ENCODE measurements at regions not wholly inside any gene's neighbourhood (a gene's known extent, or its start where the extent isn't known, plus 50 kb on each side); places are given as distances from the start of the nearest gene placed in this dataset.
"Not testable (repeated sequence)": the region's sequence is repeated elsewhere in the genome, so short reads cannot be mapped to it uniquely, and the experiment has no call there.

DNA sequence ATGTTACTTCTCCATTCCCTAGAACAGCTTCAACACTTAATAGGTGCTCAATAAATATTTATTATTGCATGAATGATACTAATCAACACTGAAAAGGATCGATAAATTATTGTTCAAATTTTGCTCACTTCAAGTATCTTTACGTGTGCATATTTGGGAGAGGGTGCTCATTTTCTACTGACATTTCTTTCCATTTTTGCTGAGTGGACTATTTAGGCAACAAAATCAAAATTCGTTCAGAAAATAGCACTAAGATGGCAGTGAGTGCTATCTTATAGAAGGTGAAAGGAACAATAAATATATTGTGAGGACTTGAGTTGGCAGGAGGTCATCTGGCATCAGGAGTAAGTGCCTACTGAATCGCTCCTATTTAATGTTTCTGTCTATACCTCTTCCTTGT, 501.9 kb upstream of the IRAK1BP1 start:
- H3K4me1 ChIP-seq, result no peaks in the 10 kb centered on the region
- no peak for TF ChIP-seq POLR2A (IDR thresholded peaks at IDR 0.05)
- WGBS, result 88% methylated on average over 4 of the region's 4 CpGs
- H3K36me3 ChIP-seq, result no peaks in the 10 kb centered on the region
- no peaks in the 10 kb centered on the region for H3K9me3 ChIP-seq
- no peaks in the 10 kb centered on the region for H3K27me3 ChIP-seq
- no peak overlapping the region for H3K4me3 ChIP-seq
- H3K27ac ChIP-seq, result no peak overlapping the region
- no peak for DNase-seq (ENCODE audit: low spot score in 2 of 2)

DNA sequence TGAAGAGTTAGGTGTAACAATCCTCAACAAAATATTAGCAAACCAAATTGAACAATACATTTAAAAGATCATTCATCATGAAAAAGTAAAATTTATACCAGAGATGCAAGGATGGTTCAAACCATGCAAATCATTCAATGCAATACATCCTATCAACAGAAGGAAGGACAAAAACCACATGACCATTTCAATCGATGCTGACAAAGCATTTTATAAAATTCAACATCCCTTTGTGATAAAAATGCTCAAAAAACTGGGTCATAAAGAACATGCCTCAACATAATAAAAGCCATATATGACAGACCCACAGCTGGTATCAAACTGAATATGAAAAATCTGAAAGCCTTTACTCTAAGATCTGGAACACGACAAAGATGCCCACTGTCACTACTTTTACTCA, 490.3 kb upstream of the IRAK1BP1 start:
- DNase-seq (ENCODE audit: low spot score in 2 of 2), result no peak
- no peaks in the 10 kb centered on the region for H3K36me3 ChIP-seq
- no peaks in the 10 kb centered on the region for H3K9me3 ChIP-seq
- no peak overlapping the region for H3K27ac ChIP-seq
- no peaks in the 10 kb centered on the region for H3K4me1 ChIP-seq
- 82% methylated on average over 2 of the region's 2 CpGs for WGBS
- H3K27me3 ChIP-seq, result no peaks in the 10 kb centered on the region
- H3K4me3 ChIP-seq, result no peak overlapping the region
- TF ChIP-seq POLR2AphosphoS5 (IDR thresholded peaks at IDR 0.05), result no peak
- TF ChIP-seq POLR2A (IDR thresholded peaks at IDR 0.05), result no peak
- no peak for TF ChIP-seq EP300 (IDR thresholded peaks at IDR 0.05)

DNA sequence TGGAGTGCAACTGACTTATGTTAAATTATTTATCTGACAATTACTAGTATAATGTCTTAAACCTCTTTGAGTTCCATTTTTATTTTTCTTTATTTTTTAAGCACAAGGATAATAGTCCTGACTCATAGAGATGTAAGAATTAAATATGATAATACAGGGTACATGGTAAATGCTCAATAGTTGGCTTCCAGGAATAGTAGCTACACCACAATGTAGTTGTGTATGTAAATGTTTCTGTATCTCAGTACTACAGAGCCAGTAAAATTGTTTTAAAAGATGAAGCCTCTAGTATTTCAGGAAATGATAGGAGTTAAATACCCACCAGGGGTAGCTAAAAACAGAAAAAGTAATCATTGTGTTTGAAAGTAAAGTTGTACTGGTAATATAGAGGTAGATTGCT, 487.4 kb upstream of the IRAK1BP1 start:
- DNase-seq (ENCODE audit: low spot score in 2 of 2), result no peak
- H3K9me3 ChIP-seq, result no peaks in the 10 kb centered on the region
- H3K4me3 ChIP-seq, result no peak overlapping the region
- H3K27ac ChIP-seq, result no peak overlapping the region
- no peaks in the 10 kb centered on the region for H3K27me3 ChIP-seq
- H3K4me1 ChIP-seq, result no peaks in the 10 kb centered on the region
- no peaks in the 10 kb centered on the region for H3K36me3 ChIP-seq
- TF ChIP-seq, protein P1, sequence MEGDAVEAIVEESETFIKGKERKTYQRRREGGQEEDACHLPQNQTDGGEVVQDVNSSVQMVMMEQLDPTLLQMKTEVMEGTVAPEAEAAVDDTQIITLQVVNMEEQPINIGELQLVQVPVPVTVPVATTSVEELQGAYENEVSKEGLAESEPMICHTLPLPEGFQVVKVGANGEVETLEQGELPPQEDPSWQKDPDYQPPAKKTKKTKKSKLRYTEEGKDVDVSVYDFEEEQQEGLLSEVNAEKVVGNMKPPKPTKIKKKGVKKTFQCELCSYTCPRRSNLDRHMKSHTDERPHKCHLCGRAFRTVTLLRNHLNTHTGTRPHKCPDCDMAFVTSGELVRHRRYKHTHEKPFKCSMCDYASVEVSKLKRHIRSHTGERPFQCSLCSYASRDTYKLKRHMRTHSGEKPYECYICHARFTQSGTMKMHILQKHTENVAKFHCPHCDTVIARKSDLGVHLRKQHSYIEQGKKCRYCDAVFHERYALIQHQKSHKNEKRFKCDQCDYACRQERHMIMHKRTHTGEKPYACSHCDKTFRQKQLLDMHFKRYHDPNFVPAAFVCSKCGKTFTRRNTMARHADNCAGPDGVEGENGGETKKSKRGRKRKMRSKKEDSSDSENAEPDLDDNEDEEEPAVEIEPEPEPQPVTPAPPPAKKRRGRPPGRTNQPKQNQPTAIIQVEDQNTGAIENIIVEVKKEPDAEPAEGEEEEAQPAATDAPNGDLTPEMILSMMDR (IDR thresholded peaks at IDR 0.05), result no peak
- no peak for TF ChIP-seq POLR2AphosphoS5 (IDR thresholded peaks at IDR 0.05)
- TF ChIP-seq POLR2A (IDR thresholded peaks at IDR 0.05), result no peak
- no peak for TF ChIP-seq EP300 (IDR thresholded peaks at IDR 0.05)

DNA sequence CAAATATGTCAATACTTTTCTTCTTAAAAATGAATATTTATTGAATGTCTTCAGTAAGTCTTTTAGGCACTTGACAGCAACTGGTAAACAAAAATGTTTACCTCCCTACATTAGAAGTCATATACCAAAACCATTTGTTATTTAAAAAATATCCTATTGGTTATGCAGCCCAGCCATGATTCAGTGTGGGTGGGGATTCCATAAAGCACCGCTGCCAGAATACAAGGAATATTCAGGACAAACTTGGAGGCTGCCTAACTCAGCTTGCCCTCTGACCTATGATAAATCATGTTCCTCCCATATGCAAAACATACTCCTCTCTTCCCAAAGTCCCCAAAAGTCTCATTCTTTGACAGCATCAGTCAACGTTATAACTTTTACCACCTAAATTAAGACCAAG, 486.8 kb upstream of the IRAK1BP1 start:
- Histone ChIP-seq H3K9me3 (no peaks in the 10 kb centered on the region), H3K27me3 (no peaks in the 10 kb centered on the region), H3K4me1 (no peaks in the 10 kb centered on the region), H3K4me3 (no peak overlapping the region), H3K36me3 (no peaks in the 10 kb centered on the region), H3K27ac (no peak overlapping the region)
- TF ChIP-seq POLR2A (IDR thresholded peaks at IDR 0.05) (no peak), EP300 (IDR thresholded peaks at IDR 0.05) (no peak), POLR2AphosphoS5 (IDR thresholded peaks at IDR 0.05) (no peak)
- TF ChIP-seq, protein P1 (IDR thresholded peaks at IDR 0.05), result no peak
- 85% methylated on average over 2 of the region's 2 CpGs for WGBS
- DNase-seq (ENCODE audit: low spot score in 2 of 2), result no peak

DNA sequence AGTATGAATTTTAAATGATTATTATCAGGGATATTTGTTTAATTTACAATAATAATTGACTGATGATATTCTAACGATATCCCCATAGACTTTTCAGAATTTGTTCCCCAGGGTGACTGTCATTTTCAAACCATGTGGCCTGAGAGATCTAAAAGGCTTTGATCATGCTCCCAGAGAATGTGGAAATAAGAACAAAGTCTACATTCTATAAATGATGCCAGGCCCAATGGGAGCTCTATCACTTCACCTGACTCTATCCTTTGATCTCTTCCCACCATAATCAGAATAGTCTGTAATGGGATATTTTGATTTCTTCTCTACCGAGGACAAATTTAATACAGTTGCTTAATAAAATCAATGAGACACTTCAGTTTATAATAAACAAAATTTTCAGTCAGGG, 483.4 kb upstream of the IRAK1BP1 start:
- H3K9me3 ChIP-seq, result peaks cover 10% of the 10 kb centered on the region
- no peak for DNase-seq (ENCODE audit: low spot score in 2 of 2)
- no peak overlapping the region for H3K27ac ChIP-seq
- no peak overlapping the region for H3K4me3 ChIP-seq
- no peaks in the 10 kb centered on the region for H3K36me3 ChIP-seq
- TF ChIP-seq, protein P1 (IDR thresholded peaks at IDR 0.05), result no peak
- no peak for TF ChIP-seq POLR2AphosphoS5 (IDR thresholded peaks at IDR 0.05)
- TF ChIP-seq EP300 (IDR thresholded peaks at IDR 0.05), result no peak
- no peak for TF ChIP-seq POLR2A (IDR thresholded peaks at IDR 0.05)
- H3K4me1 ChIP-seq, result no peaks in the 10 kb centered on the region
- 42% methylated on average over 2 of the region's 2 CpGs for WGBS
- no peaks in the 10 kb centered on the region for H3K27me3 ChIP-seq

DNA sequence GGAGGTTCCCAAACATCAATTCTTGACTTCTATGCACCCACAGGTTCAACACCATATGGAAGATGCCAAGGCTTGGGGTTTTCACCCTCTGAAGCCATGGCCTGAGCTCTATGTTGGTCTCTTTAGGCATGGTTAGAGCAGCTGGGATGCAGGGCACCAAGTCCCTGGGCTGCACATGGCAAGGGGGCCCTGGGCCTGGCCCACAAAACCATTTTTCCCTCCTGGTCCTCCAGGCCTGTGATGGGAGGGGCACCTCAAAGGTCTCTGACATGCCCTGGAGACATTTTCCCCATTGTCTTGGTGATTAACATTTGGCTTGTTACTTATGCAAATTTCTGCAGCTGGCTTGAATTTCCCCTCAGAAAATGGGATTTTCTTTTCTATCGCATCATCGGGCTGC, 480.5 kb upstream of the IRAK1BP1 start:
- H3K4me1 ChIP-seq, result not testable (repeated sequence)
- WGBS, result 93% methylated on average over 2 of the region's 2 CpGs

DNA sequence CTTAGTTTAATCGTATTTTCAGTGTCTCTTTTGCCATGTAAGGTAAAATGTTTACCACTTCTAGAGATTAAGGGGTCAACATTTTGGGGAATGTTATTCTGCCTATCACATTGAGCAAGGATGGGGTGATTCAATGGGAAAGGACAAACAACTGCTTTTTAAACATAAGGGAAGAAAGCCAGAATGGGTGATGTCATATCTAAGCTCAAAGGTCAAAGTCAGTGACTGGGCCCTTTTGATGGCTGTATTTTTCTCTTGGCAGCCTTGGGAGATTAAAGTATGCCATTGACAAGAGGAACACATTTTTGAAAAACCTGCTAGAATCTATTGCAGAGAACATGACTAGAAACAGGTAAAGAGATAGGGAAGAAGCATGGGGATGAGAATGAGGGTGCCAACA, 477.3 kb upstream of the IRAK1BP1 start:
- Histone ChIP-seq H3K36me3 (no peaks in the 10 kb centered on the region), H3K4me1 (no peaks in the 10 kb centered on the region), H3K27ac (no peak overlapping the region), H3K4me3 (no peak overlapping the region), H3K27me3 (no peaks in the 10 kb centered on the region), H3K9me3 (peaks cover 10% of the 10 kb centered on the region)
- 73% methylated on average over 1 of the region's 1 CpG for WGBS
- no peak for TF ChIP-seq POLR2A (IDR thresholded peaks at IDR 0.05)
- TF ChIP-seq, protein P1 (IDR thresholded peaks at IDR 0.05), result no peak
- DNase-seq (ENCODE audit: low spot score in 2 of 2), result no peak

More for the DNA sequence above, 480.5 kb upstream of the IRAK1BP1 start:
- not testable (repeated sequence) for H3K27me3 ChIP-seq; DNase-seq (ENCODE audit: low spot score in 2 of 2); H3K27ac ChIP-seq; H3K36me3 ChIP-seq; H3K4me3 ChIP-seq
- peaks cover 10% of the 10 kb centered on the region for H3K9me3 ChIP-seq

All from suprapubic skin (tissue), 4 donors.